HFFc6 (cell line): ENCODE measurements at regions not wholly inside any gene's neighbourhood (a gene's known extent, or its start where the extent isn't known, plus 50 kb on each side); places are given as distances from the start of the nearest gene placed in this dataset.

Experiments used
- DNase-seq: peaks from one replicate; pipeline ENCODE4 v3.0.0-alpha.2; 2018
- H3K27ac Mint-ChIP-seq: 2 replicates; pipeline ENCODE4 v1.8.0; 2020; ENCODE audit warnings: mild to moderate bottlenecking, mixed read lengths
- H3K27me3 Mint-ChIP-seq: 2 replicates; pipeline ENCODE4 v1.8.0; 2021; ENCODE audit warnings: mild to moderate bottlenecking, moderate library complexity, mixed read lengths; ENCODE audit not compliant: insufficient read depth
- H3K36me3 Mint-ChIP-seq: 2 replicates; pipeline ENCODE4 v1.8.0; 2021; ENCODE audit warnings: low read depth, mixed read lengths
- H3K4me1 Mint-ChIP-seq: 2 replicates; pipeline ENCODE4 v1.8.0; 2020; ENCODE audit warnings: low read depth, mixed read lengths
- H3K4me3 Mint-ChIP-seq: 2 replicates; pipeline ENCODE4 v1.8.0; 2020; ENCODE audit warnings: mild to moderate bottlenecking, moderate library complexity, mixed read lengths
- H3K9me3 Mint-ChIP-seq: 2 replicates; pipeline ENCODE4 v1.8.0; 2020; ENCODE audit warnings: mild to moderate bottlenecking, mixed read lengths
- TF ChIP-seq, protein P1 (sequence below): fragments of 200-600 bp; sonication (generic); IDR thresholded peaks from 2 replicates; pipeline ENCODE4 v1.5.0; 2021; ENCODE audit warnings: antibody characterized with exemption, mild to moderate bottlenecking

GRCh38 chr15:95119041-95119610 is 887.8 kb downstream of the MCTP2 start:
- no peaks in the 10 kb centered on the region for H3K36me3 Mint-ChIP-seq
- no peaks in the 10 kb centered on the region for H3K4me1 Mint-ChIP-seq
- no peaks in the 10 kb centered on the region for H3K27me3 Mint-ChIP-seq
- TF ChIP-seq, protein P1, sequence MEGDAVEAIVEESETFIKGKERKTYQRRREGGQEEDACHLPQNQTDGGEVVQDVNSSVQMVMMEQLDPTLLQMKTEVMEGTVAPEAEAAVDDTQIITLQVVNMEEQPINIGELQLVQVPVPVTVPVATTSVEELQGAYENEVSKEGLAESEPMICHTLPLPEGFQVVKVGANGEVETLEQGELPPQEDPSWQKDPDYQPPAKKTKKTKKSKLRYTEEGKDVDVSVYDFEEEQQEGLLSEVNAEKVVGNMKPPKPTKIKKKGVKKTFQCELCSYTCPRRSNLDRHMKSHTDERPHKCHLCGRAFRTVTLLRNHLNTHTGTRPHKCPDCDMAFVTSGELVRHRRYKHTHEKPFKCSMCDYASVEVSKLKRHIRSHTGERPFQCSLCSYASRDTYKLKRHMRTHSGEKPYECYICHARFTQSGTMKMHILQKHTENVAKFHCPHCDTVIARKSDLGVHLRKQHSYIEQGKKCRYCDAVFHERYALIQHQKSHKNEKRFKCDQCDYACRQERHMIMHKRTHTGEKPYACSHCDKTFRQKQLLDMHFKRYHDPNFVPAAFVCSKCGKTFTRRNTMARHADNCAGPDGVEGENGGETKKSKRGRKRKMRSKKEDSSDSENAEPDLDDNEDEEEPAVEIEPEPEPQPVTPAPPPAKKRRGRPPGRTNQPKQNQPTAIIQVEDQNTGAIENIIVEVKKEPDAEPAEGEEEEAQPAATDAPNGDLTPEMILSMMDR: no peak
- no peak overlapping the region for H3K27ac Mint-ChIP-seq
- no peaks in the 10 kb centered on the region for H3K9me3 Mint-ChIP-seq
- DNase-seq: no peak
- H3K4me3 Mint-ChIP-seq: no peak overlapping the region

GRCh38 chr15:95120595-95120994 is 889.2 kb downstream of the MCTP2 start:
- H3K4me1 Mint-ChIP-seq: no peaks in the 10 kb centered on the region
- no peak for DNase-seq
- H3K27me3 Mint-ChIP-seq: no peaks in the 10 kb centered on the region
- H3K9me3 Mint-ChIP-seq: no peaks in the 10 kb centered on the region
- TF ChIP-seq, protein P1: no peak
- H3K4me3 Mint-ChIP-seq: no peak overlapping the region
- H3K36me3 Mint-ChIP-seq: no peaks in the 10 kb centered on the region
- H3K27ac Mint-ChIP-seq: no peak overlapping the region

DNA sequence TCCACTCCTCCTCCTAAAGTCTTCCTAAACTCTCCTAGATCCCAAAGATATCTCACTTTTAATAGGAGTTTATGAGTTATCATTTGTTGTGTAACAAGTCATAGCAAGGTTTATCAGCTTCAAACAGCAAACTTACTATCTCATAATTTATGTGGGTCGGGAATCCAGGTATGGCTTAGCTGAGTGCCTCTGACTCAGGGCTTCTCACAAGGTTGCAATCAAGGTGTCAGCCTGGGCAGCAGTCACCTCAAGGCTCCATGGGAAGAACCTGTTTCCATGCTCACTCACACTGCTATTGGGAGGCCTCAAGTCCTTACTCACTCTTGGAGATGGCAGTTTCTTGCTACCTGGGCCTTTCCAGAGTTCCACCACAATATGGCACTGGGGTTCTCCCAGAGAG is 889.8 kb downstream of the MCTP2 start:
- Mint-ChIP-seq H3K27me3 (no peaks in the 10 kb centered on the region), H3K4me1 (no peaks in the 10 kb centered on the region), H3K36me3 (no peaks in the 10 kb centered on the region), H3K27ac (no peak overlapping the region), H3K4me3 (no peak overlapping the region), H3K9me3 (no peaks in the 10 kb centered on the region)
- no peak for DNase-seq
- TF ChIP-seq, protein P1: no peak

- Mint-ChIP-seq H3K4me3 (no peak overlapping the region), H3K27ac (no peak overlapping the region), H3K27me3 (no peaks in the 10 kb centered on the region; the same call in 1 of the 2 replicates)
Measured at GRCh38 chr15:95125803-95126202, 894.4 kb downstream of the MCTP2 start.

GRCh38 chr15:95127356-95127755 is 896.0 kb downstream of the MCTP2 start:
- no peak overlapping the region for H3K4me3 Mint-ChIP-seq
- no peaks in the 10 kb centered on the region; the same call in 1 of the 2 replicates for H3K27me3 Mint-ChIP-seq
- no peaks in the 10 kb centered on the region for H3K9me3 Mint-ChIP-seq
- no peak for DNase-seq
- no peak overlapping the region for H3K27ac Mint-ChIP-seq
- peaks cover 11% of the 10 kb centered on the region; the same call in 1 of the 2 replicates for H3K36me3 Mint-ChIP-seq
- H3K4me1 Mint-ChIP-seq: peaks cover 27% of the 10 kb centered on the region
- TF ChIP-seq, protein P1: no peak

More at GRCh38 chr15:95125803-95126202, 894.4 kb downstream of the MCTP2 start:
- Mint-ChIP-seq H3K9me3 (no peaks in the 10 kb centered on the region), H3K36me3 (peaks cover 7% of the 10 kb centered on the region; the same call in 1 of the 2 replicates), H3K4me1 (peaks cover 12% of the 10 kb centered on the region; the same call in 1 of the 2 replicates)
- TF ChIP-seq, protein P1: no peak
- no peak for DNase-seq
